Choroid plexus epithelial cell (primary cell): ENCODE measurements at regions not wholly inside any gene's neighbourhood (a gene's known extent, or its start where the extent isn't known, plus 50 kb on each side); places are given as distances from the start of the nearest gene placed in this dataset.

ENCODE experiments used
- DNase-seq: peaks from one replicate; pipeline ENCODE4 v3.0.0-alpha.2; 2010; ENCODE audit warnings: low read depth
- H3K4me3 ChIP-seq: 2 replicates; pipeline ENCODE4 v1.5.1; 2011; ENCODE audit warnings: low read depth, mild to moderate bottlenecking, control low read depth, low read length, moderate library complexity
- TF ChIP-seq, protein P1 (sequence below): conservative IDR thresholded peaks from 2 replicates; pipeline ENCODE4 v1.5.1; 2011; ENCODE audit warnings: low read depth, mild to moderate bottlenecking, control low read depth, inconsistent platforms, low read length, moderate library complexity

DNA sequence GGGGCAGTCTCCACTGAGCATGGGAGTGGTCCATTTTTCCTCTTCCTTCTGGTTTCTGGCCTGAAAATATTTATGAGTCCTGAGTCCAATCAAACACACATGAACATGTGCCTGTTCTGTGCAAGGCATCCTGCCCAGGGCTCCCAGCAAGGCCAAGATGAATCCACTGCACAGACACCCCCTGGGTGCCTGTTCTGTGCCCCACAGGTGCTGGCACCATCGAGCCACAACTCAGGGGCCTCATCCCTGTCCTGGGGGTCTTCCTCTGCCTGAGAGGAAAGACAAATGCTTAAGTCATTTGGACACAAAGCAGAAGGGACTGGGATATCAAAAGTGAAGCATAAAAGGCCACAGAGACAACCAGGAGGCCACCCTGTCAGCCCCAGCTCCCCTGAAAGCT lies 87.4 kb upstream of the IQSEC1 start:
- TF ChIP-seq, protein P1, sequence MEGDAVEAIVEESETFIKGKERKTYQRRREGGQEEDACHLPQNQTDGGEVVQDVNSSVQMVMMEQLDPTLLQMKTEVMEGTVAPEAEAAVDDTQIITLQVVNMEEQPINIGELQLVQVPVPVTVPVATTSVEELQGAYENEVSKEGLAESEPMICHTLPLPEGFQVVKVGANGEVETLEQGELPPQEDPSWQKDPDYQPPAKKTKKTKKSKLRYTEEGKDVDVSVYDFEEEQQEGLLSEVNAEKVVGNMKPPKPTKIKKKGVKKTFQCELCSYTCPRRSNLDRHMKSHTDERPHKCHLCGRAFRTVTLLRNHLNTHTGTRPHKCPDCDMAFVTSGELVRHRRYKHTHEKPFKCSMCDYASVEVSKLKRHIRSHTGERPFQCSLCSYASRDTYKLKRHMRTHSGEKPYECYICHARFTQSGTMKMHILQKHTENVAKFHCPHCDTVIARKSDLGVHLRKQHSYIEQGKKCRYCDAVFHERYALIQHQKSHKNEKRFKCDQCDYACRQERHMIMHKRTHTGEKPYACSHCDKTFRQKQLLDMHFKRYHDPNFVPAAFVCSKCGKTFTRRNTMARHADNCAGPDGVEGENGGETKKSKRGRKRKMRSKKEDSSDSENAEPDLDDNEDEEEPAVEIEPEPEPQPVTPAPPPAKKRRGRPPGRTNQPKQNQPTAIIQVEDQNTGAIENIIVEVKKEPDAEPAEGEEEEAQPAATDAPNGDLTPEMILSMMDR = no peak
- no peak for DNase-seq
- no peak overlapping the region for H3K4me3 ChIP-seq

DNA sequence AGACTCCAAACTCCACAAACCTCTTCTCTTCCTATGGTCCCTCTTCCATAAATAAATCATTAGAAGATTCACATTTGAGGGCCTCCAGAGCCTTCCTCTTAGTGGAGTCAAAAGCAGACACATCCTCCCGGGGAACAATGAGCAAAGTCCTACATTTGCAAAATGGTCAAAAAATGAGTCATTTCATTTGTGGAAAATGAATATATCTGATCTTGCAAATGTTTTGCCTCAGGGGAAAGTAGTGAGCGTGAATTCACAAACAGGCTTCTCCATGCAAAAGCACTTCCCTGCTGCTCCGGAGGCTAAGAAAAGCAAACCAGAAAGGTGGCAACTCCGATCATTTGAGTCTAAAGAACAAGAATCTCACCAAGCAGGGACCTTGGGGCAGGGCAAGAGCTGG lies 86.7 kb upstream of the IQSEC1 start:
- TF ChIP-seq, protein P1 = no peak
- H3K4me3 ChIP-seq = no peak overlapping the region
- no peak for DNase-seq

DNA sequence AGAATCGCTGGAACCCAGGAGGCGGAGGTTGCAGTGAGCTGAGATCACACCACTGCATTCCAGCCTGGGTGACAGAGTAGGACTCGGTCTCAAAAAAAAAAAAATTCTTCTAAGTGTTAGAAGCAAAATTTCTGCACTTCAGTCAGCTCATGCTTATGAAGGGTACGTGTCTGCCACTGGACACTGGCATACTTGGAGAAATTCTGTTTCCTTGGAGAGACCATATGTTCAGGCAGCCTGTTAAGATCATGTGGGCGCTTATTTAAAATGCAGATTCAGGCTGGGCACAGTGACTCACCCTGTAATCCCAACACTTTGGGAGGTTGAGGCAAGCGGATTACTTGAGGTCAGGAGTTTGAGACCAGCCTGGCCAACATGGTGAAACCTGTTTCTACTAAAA lies 85.6 kb upstream of the IQSEC1 start:
- DNase-seq = no peak
- H3K4me3 ChIP-seq = no peak overlapping the region
- TF ChIP-seq, protein P1 = no peak

DNA sequence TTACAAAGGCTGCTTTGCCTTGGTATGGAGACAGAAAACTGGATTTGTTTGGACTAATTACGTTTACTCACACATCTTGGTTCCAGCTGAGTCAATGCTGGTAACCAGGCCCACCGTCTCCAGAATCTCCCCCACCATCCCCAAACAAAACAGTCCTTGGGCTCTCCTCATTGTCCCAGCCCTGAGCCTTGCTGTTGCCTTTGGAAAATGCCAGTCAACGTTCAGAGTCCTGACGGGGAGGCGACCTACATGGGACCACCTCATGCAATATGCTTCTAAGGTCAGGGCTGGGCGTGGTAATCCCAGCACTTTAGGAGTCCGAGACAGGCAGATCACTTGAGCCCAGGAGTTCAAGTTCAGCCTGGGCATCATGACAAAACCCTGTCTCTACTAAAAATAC lies 85.2 kb upstream of the IQSEC1 start:
- H3K4me3 ChIP-seq = no peak overlapping the region
- TF ChIP-seq, protein P1 = no peak
- no peak for DNase-seq

DNA sequence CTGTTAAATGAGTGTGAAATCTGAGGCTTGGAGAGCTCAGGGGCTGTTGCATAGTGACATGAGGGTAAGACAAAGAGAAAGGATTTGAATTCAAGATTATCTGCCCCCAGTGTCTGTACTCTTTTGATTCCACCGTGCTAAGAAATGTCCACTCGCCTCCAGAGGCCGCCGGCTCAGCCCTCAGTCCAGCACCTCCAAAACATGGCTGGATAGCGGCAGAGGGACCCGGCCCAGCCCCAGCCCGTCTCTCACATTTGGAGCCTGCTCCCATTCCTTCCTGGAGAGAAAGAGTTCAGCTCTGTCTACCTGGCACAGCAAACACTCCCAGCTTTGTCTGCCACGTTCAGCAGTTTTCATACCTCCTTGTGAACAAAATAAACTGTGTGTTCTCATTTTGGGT lies 84.8 kb upstream of the IQSEC1 start:
- H3K4me3 ChIP-seq = no peak overlapping the region
- DNase-seq = no peak
- TF ChIP-seq, protein P1 = no peak

DNA sequence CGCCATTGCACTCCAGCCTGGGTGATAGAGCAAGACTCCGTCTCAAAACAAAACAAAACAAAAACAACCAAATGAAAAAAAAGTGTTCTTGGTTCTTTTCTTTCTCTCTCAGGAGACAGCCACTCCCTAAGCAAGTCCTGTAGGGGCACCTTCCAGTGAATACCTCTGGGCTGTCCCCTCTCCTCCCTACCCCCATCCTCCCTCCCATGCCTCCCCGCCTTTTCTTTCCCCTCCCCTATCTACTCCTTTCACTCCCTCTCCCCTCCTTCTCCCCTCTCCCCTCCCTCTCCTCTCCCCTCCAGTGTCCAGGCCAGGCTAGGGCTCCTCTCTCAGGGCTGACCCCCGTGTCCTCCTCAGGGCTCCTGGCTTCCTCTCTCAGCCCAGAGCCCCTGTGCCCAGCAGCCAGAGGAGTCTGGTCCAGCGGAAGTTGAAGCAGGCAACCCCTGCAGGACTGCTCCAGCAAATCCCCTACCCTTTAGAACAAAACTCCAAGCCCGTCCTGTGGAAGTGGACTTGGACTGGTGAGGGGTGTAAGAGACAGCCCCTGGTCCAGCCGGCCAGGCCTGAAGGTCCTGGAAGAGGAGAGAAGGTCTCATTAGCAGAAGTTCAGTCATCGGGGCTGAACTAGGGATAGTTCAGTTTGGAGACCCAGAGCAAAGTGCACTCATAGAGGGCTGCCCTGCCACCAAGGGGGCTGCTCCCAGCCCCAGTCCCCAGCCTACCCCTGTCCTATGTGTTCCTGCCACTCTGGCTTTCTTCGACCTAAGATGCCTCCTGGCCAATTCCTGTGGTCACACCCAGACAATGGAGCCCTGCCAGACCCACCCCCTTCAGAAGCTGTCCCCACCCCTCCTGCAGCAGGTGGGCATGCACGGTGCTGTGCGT lies 79.8 kb upstream of the IQSEC1 start:
- DNase-seq = no peak
- TF ChIP-seq, protein P1 = no peak
- no peak overlapping the region for H3K4me3 ChIP-seq

DNA sequence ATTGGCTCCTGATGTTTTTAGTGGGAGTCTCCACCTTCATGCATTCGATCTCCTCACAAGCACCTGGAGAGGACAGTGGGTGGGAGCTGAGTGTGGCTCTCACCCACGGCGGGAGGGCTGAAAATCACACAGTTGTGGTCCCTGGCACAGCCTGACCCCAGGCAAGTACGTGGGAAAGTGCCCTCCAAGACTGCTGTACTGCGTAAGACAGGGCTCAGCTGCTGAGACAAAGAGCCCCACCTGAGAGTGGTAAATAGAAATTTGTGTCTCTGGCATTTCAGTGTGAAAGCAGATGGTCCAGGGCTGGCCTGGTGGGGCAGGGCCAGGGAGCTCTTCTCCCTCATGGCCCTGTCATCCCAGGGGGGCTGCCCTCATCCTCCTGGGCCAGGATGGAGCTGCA lies 77.4 kb upstream of the IQSEC1 start:
- no peak for DNase-seq
- TF ChIP-seq, protein P1 = no peak
- H3K4me3 ChIP-seq = no peak overlapping the region
